EL (cell line): ENCODE measurements at regions not wholly inside any gene's neighbourhood (a gene's known extent, or its start where the extent isn't known, plus 50 kb on each side); places are given as distances from the start of the nearest gene placed in this dataset.
"Not testable (repeated sequence)": the region's sequence is repeated elsewhere in the genome, so short reads cannot be mapped to it uniquely, and the experiment has no call there.

Experiments used
- DNase-seq: peaks from one replicate; pipeline ENCODE4 v3.0.0-alpha.2; 2016

GRCh38 chr1:224539971-224540370, 76.1 kb upstream of the CNIH3 start:
- no peak for DNase-seq

GRCh38 chr1:224540535-224540934, 75.6 kb upstream of the CNIH3 start:
- no peak for DNase-seq

DNA sequence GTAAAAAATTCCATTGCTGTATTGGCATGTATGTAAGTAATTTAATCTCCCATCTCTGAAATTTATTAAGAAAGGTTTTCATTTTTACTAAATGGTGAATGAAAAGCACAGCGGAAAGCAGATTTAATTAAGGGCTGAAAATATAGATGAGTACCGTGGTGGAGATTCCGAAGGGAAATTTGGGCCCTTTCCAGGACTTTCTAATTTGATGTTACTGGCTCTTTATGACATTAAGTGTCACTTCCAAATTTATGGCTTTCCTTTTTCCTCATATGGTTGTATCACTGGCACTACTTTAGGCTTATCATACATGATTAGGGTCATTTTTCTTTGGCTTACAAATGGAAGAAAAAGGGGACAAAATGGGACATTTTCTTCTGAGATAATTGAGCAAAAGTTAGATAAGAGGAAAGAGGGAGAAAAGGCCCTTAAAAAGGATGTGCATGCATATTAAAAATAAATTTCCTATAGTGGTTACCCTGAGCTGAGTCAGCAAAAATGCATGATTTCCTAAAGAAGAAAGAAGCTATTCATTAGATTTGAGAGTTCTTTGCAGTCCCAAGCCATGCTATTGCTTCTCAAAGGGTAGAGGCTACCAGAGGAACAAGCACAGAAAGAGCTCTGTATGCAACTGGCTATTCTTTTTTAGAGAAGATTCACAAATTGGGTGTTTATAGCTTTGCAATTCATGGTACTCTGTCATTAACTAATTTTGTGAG, 74.9 kb upstream of the CNIH3 start:
- DNase-seq = no peak

DNA sequence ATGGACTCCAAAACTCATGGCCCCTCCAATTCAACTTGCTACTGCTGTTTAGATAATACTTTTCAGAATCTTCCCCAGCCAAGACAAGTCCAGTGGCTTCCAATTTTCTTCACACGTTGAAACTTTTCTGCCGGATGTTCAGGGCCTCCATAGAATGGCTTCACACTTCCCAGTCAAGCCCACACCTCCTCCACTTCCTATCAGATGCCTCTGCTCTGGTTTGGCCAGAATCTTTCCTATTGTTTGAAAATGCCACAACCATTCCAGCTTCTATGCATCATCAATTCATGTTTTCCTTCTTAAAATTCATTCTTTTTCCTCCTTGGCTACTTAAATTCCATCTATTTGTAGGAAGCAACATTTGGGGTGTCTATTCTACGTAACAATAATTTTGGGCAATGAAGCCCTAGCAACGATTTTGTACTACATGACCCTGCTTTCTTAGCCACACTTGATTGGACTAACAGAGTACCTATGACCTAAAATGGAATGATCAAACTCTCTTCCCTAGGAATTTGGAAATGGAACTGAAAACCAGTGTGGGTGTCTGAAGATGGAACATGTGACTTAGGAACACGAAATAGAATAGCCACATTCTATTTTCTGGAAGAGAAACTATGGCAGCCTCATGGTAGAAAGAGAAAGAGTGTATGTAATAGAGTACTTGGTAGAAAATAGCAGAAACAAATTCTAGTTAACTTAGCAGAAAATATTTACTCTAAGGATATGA, 74.1 kb upstream of the CNIH3 start:
- no peak for DNase-seq

GRCh38 chr1:224542783-224543440, 73.2 kb upstream of the CNIH3 start:
- peak; percentile 99 for DNase-seq

DNA sequence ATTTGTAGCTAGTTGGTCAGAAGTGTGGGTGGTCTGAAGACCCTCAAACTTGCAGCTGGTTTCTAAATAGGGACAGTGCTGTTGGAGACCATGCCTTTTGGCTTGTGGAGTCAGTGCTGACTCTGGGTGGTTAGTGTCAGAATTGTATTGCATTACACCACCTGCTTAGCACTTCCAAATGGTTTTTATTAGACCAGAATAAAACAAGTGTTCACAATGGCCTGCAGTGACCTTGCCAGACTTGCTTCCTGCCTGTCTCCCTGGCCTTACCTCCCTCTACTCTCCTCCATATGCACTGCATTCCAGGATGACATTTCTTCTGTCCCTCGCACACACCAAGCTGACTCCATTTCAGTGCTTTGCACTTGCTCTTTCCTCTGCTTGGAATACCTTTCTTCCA, 72.7 kb upstream of the CNIH3 start:
- DNase-seq = peak; percentile 41

DNA sequence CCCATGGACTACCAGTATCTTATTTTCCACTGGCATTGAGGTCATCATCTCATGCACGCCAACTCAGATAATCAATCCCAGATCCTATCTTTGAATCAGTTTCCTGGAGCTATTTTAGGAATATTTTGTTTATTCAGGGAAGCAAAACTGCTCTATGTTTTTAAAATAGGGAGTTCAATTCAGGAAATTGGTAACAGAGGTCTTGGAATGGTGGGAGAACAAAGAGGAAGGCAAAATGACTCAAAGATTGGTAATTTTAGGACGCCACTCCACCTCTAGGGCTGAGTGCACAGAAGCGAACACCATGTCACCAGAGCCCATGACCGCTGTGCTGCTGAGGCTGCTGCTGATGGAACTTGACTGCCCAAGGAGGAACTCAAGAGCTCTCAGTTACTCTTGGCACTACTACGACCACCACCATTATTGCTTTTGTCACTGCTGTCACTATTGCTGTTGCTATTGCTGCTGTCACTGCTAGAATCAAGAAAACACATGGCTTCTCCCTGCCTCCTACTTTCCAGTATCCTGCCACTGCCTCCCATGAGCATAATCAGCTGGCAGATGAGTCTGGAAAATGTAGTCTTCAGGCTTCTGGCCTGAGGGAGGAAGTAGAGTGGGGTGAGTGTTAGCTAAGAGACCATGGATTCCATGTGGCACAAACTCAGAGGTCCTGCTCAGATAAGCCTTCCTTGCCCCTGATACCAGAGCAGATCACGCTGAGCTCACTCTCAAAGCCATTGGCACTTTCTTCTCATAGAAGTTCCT, 71.6 kb upstream of the CNIH3 start:
- peak; percentile 27 for DNase-seq

- DNase-seq = no peak
Observed at GRCh38 chr1:224545571-224545970, 70.5 kb upstream of the CNIH3 start.

DNA sequence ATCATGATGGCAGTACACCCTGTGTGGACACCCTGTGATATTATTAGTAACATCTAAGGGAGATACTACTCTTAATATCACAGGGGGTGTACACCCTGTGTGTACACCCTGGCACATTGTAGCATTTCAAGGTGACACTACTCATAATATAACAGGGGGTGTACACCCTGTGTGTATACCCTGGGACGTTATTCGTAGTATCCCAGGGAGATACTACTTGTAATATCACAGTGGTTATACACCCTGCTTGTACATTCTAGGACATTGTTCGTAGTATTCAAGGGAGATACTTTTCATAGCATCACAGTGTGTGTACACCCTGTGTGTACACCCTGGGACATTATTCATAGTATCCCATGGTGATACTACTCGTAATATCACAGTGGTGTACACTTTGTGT, 67.4 kb upstream of the CNIH3 start:
- no peak for DNase-seq

- DNase-seq = not testable (repeated sequence)
Observed at GRCh38 chr1:224551189-224551588, 64.9 kb upstream of the CNIH3 start.

GRCh38 chr1:224554056-224554455, 62.1 kb upstream of the CNIH3 start:
- no peak for DNase-seq

DNA sequence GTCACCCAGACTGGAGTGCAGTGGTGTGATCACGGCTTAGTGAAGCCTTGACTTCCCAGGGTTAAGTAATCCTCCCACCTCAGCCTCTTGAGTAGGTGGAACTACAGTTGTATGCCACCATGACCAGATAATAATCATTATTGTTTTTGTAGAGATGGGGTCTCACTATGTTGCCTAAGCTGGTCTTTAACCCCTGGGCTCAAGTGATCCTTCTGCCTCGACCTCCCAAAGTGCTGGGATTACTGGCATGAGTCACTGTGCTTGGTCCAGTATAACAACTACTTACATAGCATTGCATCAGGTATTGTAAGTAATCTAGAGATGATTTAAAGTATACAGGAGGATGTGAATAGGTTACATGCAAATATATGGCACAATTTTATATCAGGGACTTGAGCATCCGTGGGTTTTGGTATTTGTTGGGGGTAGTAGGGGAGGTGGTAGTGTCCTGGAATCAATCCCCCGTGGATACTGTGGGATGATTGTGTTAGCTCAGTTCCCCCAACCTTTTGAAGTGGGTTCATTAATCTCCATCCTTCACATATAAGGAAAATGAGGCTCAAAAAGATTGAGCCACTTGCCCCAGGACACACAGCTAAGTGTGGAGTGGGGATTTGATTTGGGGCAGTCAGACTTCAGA, 61.4 kb upstream of the CNIH3 start:
- no peak for DNase-seq

- DNase-seq = no peak
Observed at GRCh38 chr1:224558904-224559303, 57.2 kb upstream of the CNIH3 start.

DNA sequence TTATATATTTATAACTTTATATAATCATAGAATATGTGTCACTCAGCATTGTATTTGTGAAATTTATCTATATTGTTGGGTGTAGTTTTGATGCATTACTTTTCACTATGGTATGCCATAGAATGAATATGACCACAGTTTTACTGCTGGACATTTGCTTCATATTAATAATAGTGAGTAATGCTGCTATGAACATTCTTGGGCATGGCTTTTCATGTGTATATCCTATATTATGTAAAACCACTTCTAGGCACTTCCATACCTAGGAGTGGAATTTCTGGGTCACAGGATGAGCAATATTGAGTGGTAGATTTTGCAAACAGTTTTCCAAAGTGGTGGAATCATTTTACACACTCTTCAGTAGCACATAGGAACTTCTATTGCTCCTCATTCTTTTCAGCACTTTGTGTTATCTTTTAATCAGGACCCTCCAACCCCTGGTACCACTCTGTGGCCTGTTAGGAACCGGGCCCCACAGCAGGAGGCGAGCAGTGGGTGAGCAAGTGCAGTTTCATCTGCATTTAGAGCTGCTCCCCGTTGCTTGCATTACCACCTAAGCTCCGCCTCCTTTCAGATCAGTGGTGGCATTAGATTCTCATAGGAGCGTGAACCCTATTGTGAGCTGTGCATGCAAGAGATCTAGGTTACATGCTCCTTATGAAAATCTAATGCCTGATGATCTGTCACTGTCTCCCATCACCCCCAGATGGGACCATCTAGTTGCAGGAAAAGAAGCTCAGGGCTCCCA, 56.0 kb upstream of the CNIH3 start:
- DNase-seq = peak; percentile 60

DNA sequence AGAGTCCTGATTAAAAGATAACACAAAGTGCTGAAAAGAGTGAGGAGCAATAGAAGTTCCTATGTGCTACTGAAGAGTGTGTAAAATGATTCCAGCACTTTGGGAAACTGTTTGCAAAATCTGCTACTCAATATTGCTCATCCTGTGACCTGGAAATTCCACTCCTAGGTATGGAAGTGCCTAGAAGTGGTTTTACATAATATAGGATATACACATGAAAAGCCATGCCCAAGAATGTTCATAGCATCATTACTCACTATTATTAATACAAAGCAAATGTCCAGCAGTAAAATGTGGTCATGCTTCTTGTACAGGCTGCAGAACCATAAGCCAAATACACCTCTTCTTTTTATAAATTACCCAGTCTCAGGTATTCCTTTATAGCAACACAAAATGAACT, 53.2 kb upstream of the CNIH3 start:
- peak; percentile 39 for DNase-seq

GRCh38 chr1:224563666-224564065, 52.5 kb upstream of the CNIH3 start:
- no peak for DNase-seq

GRCh38 chr1:224564454-224565084, 51.5 kb upstream of the CNIH3 start:
- DNase-seq = no peak

DNA sequence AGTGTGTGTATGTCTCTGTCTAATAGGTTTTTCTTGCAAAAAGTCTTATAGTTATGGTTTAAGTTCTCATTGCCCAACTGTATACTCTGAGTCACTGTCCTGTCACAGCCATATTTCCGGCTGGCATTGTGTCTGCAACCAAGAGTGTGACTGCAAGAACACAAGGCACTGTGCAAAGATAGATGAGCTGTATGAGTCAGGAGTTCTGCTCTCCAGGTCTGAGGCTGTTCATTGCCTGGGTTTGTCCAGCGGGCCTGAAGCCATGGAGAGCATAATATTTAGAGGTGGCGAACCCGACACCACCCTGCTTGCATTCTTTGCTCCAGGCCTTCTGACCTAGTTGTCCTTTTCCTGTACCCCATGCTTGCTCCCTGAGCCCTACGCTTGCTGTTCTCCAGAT, 50.9 kb upstream of the CNIH3 start:
- DNase-seq = peak; percentile 91

DNA sequence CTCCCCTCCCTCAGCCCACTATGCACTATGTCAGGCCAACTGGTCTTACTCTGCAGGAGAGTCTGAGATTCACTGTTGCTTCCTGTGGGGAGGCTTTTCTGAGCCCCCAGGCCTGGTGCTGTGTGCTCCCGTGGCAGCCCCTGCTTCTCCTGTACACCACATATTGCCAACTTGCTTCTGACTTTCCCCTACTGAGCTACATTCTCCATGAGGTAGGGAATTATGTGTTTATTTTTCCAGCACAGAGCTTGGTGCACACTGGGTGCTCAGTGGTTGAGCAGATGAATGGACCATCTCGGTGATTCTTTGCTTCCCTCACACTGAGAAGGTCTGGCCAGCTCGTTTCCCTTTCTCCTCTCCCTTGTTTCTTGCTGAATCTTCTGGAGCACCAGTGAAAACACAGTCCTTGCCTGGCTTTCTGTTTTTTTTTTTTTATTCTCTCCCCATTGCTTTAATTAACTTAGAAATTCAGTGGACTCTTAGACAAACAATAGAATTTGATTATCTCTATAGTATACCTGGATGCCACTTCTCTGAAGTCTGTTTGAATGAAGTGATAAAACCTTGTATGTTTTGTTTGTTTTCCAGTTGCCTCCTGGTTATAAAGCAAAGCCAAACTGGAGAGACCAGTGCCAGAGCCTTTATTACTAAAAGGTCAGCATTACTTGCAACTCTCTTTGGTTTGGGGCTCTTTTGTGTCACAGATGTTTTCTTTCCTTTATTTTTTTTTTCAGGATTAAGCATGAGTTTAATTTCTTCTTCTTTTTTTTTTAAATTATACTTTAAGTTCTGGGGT, 50.3 kb upstream of the CNIH3 start:
- DNase-seq = no peak
